Fibroblast of lung (primary cell): ENCODE measurements at regions not wholly inside any gene's neighbourhood (a gene's known extent, or its start where the extent isn't known, plus 50 kb on each side); places are given as distances from the start of the nearest gene placed in this dataset.

Experiments
- DNase-seq, 2 donors: peaks; one replicate each; pipeline versions ENCODE4 v3.0.0 to v3.0.0-alpha.2; 2010; ENCODE audit warnings: low read depth in 2 of 2
- H2AFZ ChIP-seq: 2 replicates; pipeline ENCODE4 v1.5.1; 2012; ENCODE audit warnings: low read length, control low read depth, inconsistent platforms
- H3K27ac ChIP-seq: 2 replicates; pipeline ENCODE4 v1.5.1; 2011; ENCODE audit warnings: low read length, control low read depth; ENCODE audit not compliant: insufficient read depth
- H3K27me3 ChIP-seq: 2 replicates; pipeline ENCODE4 v1.5.1; 2011; ENCODE audit warnings: mild to moderate bottlenecking, low read length; ENCODE audit not compliant: control insufficient read depth, insufficient read depth
- H3K36me3 ChIP-seq: 2 replicates; pipeline ENCODE4 v1.5.1; 2011; ENCODE audit warnings: low read length; ENCODE audit not compliant: control insufficient read depth, insufficient read depth
- H3K4me1 ChIP-seq: 2 replicates; pipeline ENCODE4 v1.5.1; 2011; ENCODE audit warnings: low read length; ENCODE audit not compliant: control insufficient read depth, insufficient read depth; ENCODE audit errors: extremely low read depth
- H3K4me2 ChIP-seq: 2 replicates; pipeline ENCODE4 v1.5.1; 2011; ENCODE audit warnings: low read length, control low read depth; ENCODE audit not compliant: insufficient read depth; ENCODE audit errors: extremely low read depth
- H3K4me3 ChIP-seq, 4 experiments: fragments of 200-600 bp in 1 of 4; sonication (generic) in 1 of 4; replicated peaks in 1 of 4; 2 replicates each; pipeline ENCODE4 v1.5.1; 2011 to 2016; ENCODE audit warnings: low read length in 4 of 4, low read depth in 3 of 4, mild to moderate bottlenecking in 3 of 4, control low read depth in 2 of 4, inconsistent platforms in 1 of 4, mixed read lengths in 1 of 4; ENCODE audit not compliant: insufficient read depth in 1 of 4; ENCODE audit errors: control extremely low read depth in 1 of 4
- H3K79me2 ChIP-seq: 2 replicates; pipeline ENCODE4 v1.5.1; 2012; ENCODE audit warnings: mild to moderate bottlenecking, low read length, inconsistent platforms; ENCODE audit not compliant: control insufficient read depth, insufficient read depth
- H3K9ac ChIP-seq: 2 replicates; pipeline ENCODE4 v1.5.1; 2011; ENCODE audit warnings: mild to moderate bottlenecking, low read length, control low read depth; ENCODE audit not compliant: insufficient read depth
- H3K9me3 ChIP-seq: 2 replicates; pipeline ENCODE4 v1.5.1; 2012; ENCODE audit warnings: low read depth, low read length; ENCODE audit not compliant: control insufficient read depth, insufficient read depth
- H4K20me1 ChIP-seq: 2 replicates; pipeline ENCODE4 v1.5.1; 2011; ENCODE audit warnings: low read length; ENCODE audit not compliant: control insufficient read depth, insufficient read depth; ENCODE audit errors: extremely low read depth
- CTCF ChIP-seq, 2 donors: IDR thresholded peaks in 1 of 2; conservative IDR thresholded peaks in 1 of 2; 1 replicate in 1 of 2; 2 replicates in 1 of 2; pipeline ENCODE4 v1.5.1; 2011 to 2012; ENCODE audit warnings: low read length in 2 of 2, control low read depth in 1 of 2, inconsistent platforms in 1 of 2, low read depth in 1 of 2, mild to moderate bottlenecking in 1 of 2
- EZH2 ChIP-seq: IDR thresholded peaks from 2 replicates; pipeline ENCODE4 v1.5.1; 2012; ENCODE audit warnings: low read length, control low read depth, mild to moderate bottlenecking; ENCODE audit errors: missing control alignments

- H4K20me1 ChIP-seq: no peaks in the 10 kb centered on the region
- H3K27ac ChIP-seq: peak overlapping the region; percentile 29
- no peaks in the 10 kb centered on the region for H3K36me3 ChIP-seq
- H3K4me2 ChIP-seq: no peak overlapping the region
- no peak overlapping the region for H3K9ac ChIP-seq
- no peaks in the 10 kb centered on the region for H3K79me2 ChIP-seq
- no peaks in the 10 kb centered on the region for H3K27me3 ChIP-seq
- TF ChIP-seq EZH2: no peak
- no peak for TF ChIP-seq CTCF (conservative IDR thresholded peaks at IDR 0.05 in 1 of 2, IDR thresholded peaks at IDR 0.05 in 1 of 2; ENCODE audit: low read depth in 1 of 2, low read length in 2 of 2)
- no peak overlapping the region for H2AFZ ChIP-seq
- H3K4me1 ChIP-seq: peaks cover 4% of the 10 kb centered on the region
- no peaks in the 10 kb centered on the region for H3K9me3 ChIP-seq
- DNase-seq: peak in 1 of 2 donors; percentile 73
- H3K4me3 ChIP-seq: no peak overlapping the region
Measured at GRCh38 chr9:109861499-109861898, 81.5 kb downstream of the PALM2AKAP2 start.

GRCh38 chr9:109861918-109862317 lies 81.9 kb downstream of the PALM2AKAP2 start:
- H3K27ac ChIP-seq: peak overlapping the region; percentile 29
- no peak overlapping the region for H3K9ac ChIP-seq
- TF ChIP-seq EZH2 (no peak), CTCF (conservative IDR thresholded peaks at IDR 0.05 in 1 of 2, IDR thresholded peaks at IDR 0.05 in 1 of 2; ENCODE audit: low read depth in 1 of 2, low read length in 2 of 2) (no peak)
- no peak overlapping the region for H3K4me3 ChIP-seq
- no peak overlapping the region for H2AFZ ChIP-seq
- no peaks in the 10 kb centered on the region for H3K27me3 ChIP-seq
- no peaks in the 10 kb centered on the region for H3K9me3 ChIP-seq
- peaks cover 1% of the 10 kb centered on the region for H3K4me1 ChIP-seq
- H4K20me1 ChIP-seq: no peaks in the 10 kb centered on the region
- peak in 1 of 2 donors; percentile 30 for DNase-seq
- no peaks in the 10 kb centered on the region for H3K36me3 ChIP-seq
- no peak overlapping the region for H3K4me2 ChIP-seq
- H3K79me2 ChIP-seq: no peaks in the 10 kb centered on the region

GRCh38 chr9:109862452-109862851 lies 82.5 kb downstream of the PALM2AKAP2 start:
- TF ChIP-seq EZH2 (no peak), CTCF (conservative IDR thresholded peaks at IDR 0.05 in 1 of 2, IDR thresholded peaks at IDR 0.05 in 1 of 2; ENCODE audit: low read depth in 1 of 2, low read length in 2 of 2) (peak; percentile 18)
- Histone ChIP-seq H3K4me3 (no peak overlapping the region), H3K36me3 (no peaks in the 10 kb centered on the region), H3K79me2 (no peaks in the 10 kb centered on the region), H4K20me1 (no peaks in the 10 kb centered on the region), H3K4me2 (no peak overlapping the region), H3K27ac (no peak overlapping the region), H3K9me3 (no peaks in the 10 kb centered on the region), H3K4me1 (no peaks in the 10 kb centered on the region), H3K27me3 (no peaks in the 10 kb centered on the region), H3K9ac (no peak overlapping the region), H2AFZ (no peak overlapping the region)
- no peak for DNase-seq
